GM21423 (cell line): ENCODE measurements at regions not wholly inside any gene's neighbourhood (a gene's known extent, or its start where the extent isn't known, plus 50 kb on each side); places are given as distances from the start of the nearest gene placed in this dataset.

Experiments used
- ATAC-seq: cut with Tn5 transposase; IDR thresholded peaks from one replicate; pipeline ENCODE4 v1.9.1; 2021; ENCODE audit warnings: mild to moderate bottlenecking, moderate library complexity; ENCODE audit not compliant: unreplicated experiment

GRCh38 chr22:49238181-49239141 lies 589.2 kb downstream of the BRD1 start:
- ATAC-seq: no peak

GRCh38 chr22:49237703-49238102 lies 590.0 kb downstream of the BRD1 start:
- ATAC-seq: no peak

DNA sequence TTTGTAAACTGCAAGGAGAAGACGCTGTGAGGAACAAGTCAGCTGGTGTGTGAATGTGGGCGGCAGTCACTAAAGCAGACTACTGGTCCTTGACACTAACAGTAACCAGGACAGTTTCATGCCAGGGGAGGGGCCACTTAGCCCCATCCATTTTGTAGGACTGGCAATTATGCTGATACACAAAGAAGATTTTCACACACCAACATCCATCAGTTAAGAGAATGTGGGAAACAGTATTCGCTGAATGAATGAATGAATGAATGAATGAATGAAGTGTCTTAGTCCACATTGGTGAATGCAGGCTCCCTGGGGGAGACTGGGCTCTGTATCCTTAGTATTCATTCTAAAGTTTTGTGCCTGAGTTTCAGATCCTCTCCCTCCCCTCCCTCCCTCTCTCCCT lies 590.4 kb downstream of the BRD1 start:
- no peak for ATAC-seq

- ATAC-seq: no peak
These were observed 591.1 kb downstream of the BRD1 start for GRCh38 chr22:49236541-49237075.

DNA sequence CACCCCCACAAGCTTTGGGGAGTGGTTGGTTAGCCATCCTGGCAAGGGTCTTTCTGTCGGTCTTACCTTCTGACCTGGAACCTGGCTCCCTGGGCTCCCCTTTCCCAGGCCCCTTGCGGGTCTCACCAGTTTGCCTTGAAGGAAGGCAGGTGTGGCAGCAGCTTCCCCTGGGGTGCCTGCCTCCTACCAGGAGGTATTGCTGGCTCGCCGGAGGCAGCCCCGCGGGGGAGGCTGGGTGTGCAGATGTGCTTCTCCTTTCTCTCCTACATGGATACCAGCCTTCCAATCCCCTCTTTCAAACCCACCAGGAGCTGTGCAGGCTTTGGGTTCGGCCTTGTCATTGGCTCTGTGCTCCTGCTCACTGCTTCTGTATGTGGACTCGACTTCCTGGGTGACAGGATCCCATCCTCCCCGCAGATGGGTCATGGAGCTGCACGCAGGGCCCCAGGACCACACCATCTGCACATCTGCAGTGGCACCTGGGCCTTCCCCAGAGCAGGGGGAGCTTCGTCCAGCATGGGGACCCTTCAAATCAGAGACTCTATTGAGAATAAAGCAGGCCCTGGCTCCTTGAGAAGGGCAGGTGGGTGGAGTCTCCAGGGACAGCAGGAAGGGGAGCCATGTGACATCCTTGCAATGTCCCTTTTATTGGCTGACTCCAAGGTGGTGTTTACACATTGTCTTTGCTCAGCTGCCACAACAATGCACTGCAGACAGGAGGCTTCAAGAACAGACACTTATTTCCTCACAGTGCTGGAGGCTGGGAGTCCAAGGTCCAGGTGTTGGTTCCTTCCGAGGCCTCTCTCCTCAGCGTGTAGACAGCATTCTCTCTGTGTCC lies 592.0 kb downstream of the BRD1 start:
- ATAC-seq: no peak

DNA sequence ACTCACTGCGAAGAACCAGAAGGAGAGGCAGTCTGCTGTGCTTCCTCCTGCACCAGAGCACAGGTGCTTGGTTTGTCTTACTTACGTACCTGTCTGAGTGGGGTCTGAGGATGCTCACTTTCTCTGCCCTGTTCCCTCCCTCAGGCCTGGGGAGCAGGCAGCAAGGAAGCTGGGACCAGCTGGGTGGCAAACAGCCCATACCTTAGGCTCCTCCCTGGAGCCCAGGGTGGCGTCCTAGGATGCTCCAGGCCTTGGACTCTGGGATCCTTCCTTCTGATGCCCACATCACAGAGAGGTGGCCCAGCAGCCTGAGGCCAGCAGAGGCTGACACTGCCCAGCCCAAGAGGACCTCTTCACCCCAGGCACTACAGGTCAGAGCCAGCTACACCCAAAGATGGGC lies 593.2 kb downstream of the BRD1 start:
- no peak for ATAC-seq

DNA sequence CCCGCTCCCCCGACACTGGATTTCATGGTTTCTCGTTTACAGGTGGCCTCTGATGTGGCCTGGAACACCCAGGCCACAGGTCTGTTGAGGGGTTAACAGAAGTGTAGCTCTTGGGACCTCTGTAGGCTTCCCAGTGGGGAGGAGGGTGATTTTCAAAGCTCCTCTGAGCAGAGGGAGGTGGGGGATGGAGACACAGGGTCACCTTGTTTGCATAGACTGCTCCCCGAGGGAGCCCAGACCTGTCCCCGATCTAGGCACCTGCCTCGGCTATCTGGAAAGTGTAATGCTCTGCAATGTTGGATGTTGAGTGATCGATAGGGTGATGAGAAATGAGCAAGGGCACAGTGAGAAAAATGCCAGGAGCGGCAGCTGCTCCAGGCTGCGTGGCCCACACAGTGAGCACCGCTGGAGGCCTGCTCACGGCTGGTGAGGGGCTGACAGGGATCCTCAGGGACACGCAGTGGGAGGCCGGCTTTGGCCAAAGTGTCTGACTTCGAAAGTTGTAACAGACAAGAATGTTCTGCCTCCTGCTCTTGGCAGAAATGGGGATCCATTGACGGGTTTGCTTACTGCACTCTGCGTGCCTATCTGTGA lies 594.1 kb downstream of the BRD1 start:
- ATAC-seq: no peak

GRCh38 chr22:49232319-49233067 lies 595.2 kb downstream of the BRD1 start:
- ATAC-seq: no peak

DNA sequence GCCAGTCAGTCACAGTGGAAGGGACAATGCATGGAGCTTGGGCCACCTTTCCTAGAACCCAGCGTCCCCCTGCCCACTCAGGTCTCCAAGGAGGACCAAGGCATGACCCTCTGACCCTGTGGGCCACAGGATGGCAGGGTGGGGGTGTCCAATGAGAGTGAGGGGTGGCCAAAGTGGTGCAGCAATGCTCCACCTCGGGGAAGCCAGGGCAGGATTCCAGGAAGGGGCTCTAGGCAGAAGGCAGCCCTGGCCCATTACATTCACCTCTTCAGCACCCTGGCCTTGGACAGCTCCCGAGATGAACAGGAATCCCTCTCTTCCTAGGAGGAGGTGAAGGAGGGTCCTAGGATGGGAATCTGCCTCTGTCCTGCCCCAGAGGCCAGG lies 597.5 kb downstream of the BRD1 start:
- no peak for ATAC-seq

GRCh38 chr22:49229483-49230193 lies 598.0 kb downstream of the BRD1 start:
- ATAC-seq: no peak

GRCh38 chr22:49228431-49229037 lies 599.1 kb downstream of the BRD1 start:
- ATAC-seq: no peak

- ATAC-seq: no peak
These were observed 600.0 kb downstream of the BRD1 start for GRCh38 chr22:49227670-49228069.

GRCh38 chr22:49226096-49226495 lies 601.6 kb downstream of the BRD1 start:
- ATAC-seq: no peak

GRCh38 chr22:49224243-49224642 lies 603.4 kb downstream of the BRD1 start:
- no peak for ATAC-seq

GRCh38 chr22:49218142-49218541 lies 609.5 kb downstream of the BRD1 start:
- no peak for ATAC-seq

DNA sequence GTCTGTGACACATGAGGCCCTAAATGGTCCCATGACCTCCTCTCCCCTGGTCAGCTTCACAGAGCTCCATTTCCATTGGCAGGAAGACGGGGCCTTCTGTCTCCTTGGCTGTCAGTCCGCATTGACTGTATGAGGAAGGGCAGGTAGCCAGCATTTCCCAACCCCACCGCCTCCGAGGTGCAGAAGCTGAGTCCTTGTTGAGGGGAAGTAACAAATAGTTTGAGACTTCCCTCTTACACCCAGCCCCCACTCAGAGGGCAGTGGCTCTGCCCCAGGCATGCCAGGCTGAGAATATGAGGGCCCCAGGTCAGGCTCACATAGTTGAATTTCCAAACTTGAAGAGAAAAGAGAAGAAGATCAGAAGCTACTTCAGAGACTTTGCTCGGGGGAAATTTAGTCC lies 611.1 kb downstream of the BRD1 start:
- ATAC-seq: no peak

- ATAC-seq: no peak
These were observed 611.8 kb downstream of the BRD1 start for GRCh38 chr22:49215840-49216239.

DNA sequence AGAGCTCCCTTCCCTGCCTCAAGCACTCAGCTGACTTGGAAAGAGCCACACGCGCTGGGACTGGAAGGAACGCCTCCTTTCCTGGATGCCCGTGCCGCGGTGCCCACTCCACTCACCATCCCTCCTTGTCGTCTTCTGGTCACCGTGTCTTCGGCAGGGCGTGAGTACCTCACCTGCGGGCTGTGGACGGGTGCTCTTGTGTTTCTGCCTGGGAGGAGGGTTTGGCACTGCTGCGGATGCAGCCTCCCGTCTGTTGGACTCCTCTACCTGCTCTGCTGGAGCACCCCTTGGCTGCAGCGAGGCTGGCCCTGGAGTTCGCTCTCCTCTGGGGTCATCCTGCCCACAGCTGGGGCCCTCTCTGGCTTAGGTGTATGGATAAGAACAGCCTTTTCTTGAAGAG lies 612.7 kb downstream of the BRD1 start:
- no peak for ATAC-seq

DNA sequence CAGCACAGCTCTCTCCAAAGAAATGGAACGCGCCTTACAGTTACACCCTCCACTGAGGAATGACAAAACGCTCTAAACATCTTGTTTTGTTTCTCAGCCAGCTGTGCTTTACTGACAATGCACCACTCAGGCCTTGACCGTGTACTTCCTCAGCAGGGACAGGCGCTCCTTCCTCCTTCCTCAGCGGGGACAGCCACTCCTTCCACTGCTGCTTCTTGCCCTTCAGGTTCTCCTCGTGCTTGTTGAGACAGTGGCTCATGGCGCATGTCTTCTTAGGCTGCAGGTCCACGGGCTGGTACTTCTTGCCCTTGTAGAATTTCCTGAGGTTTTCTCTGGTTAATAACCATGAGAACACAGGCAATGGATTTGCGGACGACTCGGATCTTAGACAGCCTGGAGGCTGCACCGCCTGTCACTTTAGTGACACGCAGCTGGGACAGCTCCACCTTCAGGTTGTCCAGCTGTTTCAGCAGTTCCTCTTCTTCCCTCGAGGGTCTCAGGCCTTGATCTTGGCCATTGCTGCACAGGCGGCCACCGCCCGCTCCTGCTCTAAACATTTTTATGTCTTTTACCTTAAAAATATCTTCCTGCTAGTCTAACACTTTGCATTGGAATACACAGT lies 613.8 kb downstream of the BRD1 start:
- ATAC-seq: no peak
